ENCODE measurements at regions not wholly inside any gene's neighbourhood (a gene's known extent, or its start where the extent isn't known, plus 50 kb on each side); places are given as distances from the start of the nearest gene placed in this dataset.

- intact Hi-C loops (cut with DNase I) = no loop called here
Observed at GRCh38 chr3:106877627-106878026, 499.6 kb upstream of the CCDC54 start.

GRCh38 chr3:106880206-106880605 is 497.0 kb upstream of the CCDC54 start:
- intact Hi-C loops (cut with DNase I) = no loop called here
- no peak for DNase-seq

More at GRCh38 chr3:106877627-106878026, 499.6 kb upstream of the CCDC54 start:
- no peak for DNase-seq

- DNase-seq = no peak
- intact Hi-C loops (cut with DNase I) = no loop called here
Observed at GRCh38 chr3:106881186-106881585, 496.1 kb upstream of the CCDC54 start.

- intact Hi-C loops (cut with DNase I) = no loop called here
- no peak for DNase-seq
Observed at GRCh38 chr3:106882297-106882696, 494.9 kb upstream of the CCDC54 start.

- intact Hi-C loops (cut with DNase I) = no loop called here
Observed at GRCh38 chr3:106906074-106906473, 471.2 kb upstream of the CCDC54 start.

GRCh38 chr3:106908181-106908938 is 468.9 kb upstream of the CCDC54 start:
- intact Hi-C loops (cut with DNase I) = no loop called here
- DNase-seq = no peak

More at GRCh38 chr3:106906074-106906473, 471.2 kb upstream of the CCDC54 start:
- DNase-seq = no peak

- intact Hi-C loops (cut with DNase I) = no loop called here
- no peak for DNase-seq
Observed at GRCh38 chr3:106913111-106913698, 464.0 kb upstream of the CCDC54 start.

- no peak for DNase-seq
- intact Hi-C loops (cut with DNase I) = no loop called here
Observed at GRCh38 chr3:106913966-106914365, 463.3 kb upstream of the CCDC54 start.

- no peak for DNase-seq
- intact Hi-C loops (cut with DNase I) = no loop called here
Observed at GRCh38 chr3:106920609-106921008, 456.6 kb upstream of the CCDC54 start.

- intact Hi-C loops (cut with DNase I) = no loop called here
- no peak for DNase-seq
Observed at GRCh38 chr3:106929081-106929480, 448.2 kb upstream of the CCDC54 start.

GRCh38 chr3:106930086-106930485 is 447.2 kb upstream of the CCDC54 start:
- intact Hi-C loops (cut with DNase I) = no loop called here
- no peak for DNase-seq

- no peak for DNase-seq
- intact Hi-C loops (cut with DNase I) = no loop called here
Observed at GRCh38 chr3:106931904-106932303, 445.3 kb upstream of the CCDC54 start.

- intact Hi-C loops (cut with DNase I) = no loop called here
- no peak for DNase-seq
Observed at GRCh38 chr3:106936337-106936736, 440.9 kb upstream of the CCDC54 start.

GRCh38 chr3:106942051-106942450 is 435.2 kb upstream of the CCDC54 start:
- DNase-seq = no peak

GRCh38 chr3:106943071-106943470 is 434.2 kb upstream of the CCDC54 start:
- intact Hi-C loops (cut with DNase I) = no loop called here

More at GRCh38 chr3:106942051-106942450, 435.2 kb upstream of the CCDC54 start:
- intact Hi-C loops (cut with DNase I) = no loop called here

GRCh38 chr3:106945435-106945834 is 431.8 kb upstream of the CCDC54 start:
- no peak for DNase-seq
- intact Hi-C loops (cut with DNase I) = no loop called here

More at GRCh38 chr3:106943071-106943470, 434.2 kb upstream of the CCDC54 start:
- DNase-seq = no peak

GRCh38 chr3:106946866-106947265 is 430.4 kb upstream of the CCDC54 start:
- no peak for DNase-seq
- intact Hi-C loops (cut with DNase I) = no loop called here

- DNase-seq = no peak
- intact Hi-C loops (cut with DNase I) = no loop called here
Observed at GRCh38 chr3:106957029-106957428, 420.2 kb upstream of the CCDC54 start.

- intact Hi-C loops (cut with DNase I) = no loop called here
- DNase-seq = no peak
Observed at GRCh38 chr3:106962993-106963392, 414.2 kb upstream of the CCDC54 start.

GRCh38 chr3:106963442-106963841 is 413.8 kb upstream of the CCDC54 start:
- intact Hi-C loops (cut with DNase I) = no loop called here

GRCh38 chr3:106965307-106965706 is 411.9 kb upstream of the CCDC54 start:
- intact Hi-C loops (cut with DNase I) = no loop called here
- DNase-seq = peak in 1 of 42 donors; percentile 10

More at GRCh38 chr3:106963442-106963841, 413.8 kb upstream of the CCDC54 start:
- DNase-seq = no peak
